NCI-H187 (cell line): ENCODE measurements at regions not wholly inside any gene's neighbourhood (a gene's known extent, or its start where the extent isn't known, plus 50 kb on each side); places are given as distances from the start of the nearest gene placed in this dataset.

Experiments
- DNase-seq, 2 experiments: peaks; one replicate each; lab custom pipeline; 2025; lab: John Stamatoyannopoulos, UW

- DNase-seq = no peak
These were observed 348.9 kb upstream of the ISL1 start for GRCh38 chr5:51034222-51034901.

GRCh38 chr5:51039424-51040329 is 343.6 kb upstream of the ISL1 start:
- no peak for DNase-seq

- DNase-seq = peak in 1 of 2 experiments; percentile 17
These were observed 339.5 kb upstream of the ISL1 start for GRCh38 chr5:51043745-51044144.

- no peak for DNase-seq
These were observed 335.9 kb upstream of the ISL1 start for GRCh38 chr5:51047369-51047768.

- DNase-seq = no peak
These were observed 329.9 kb upstream of the ISL1 start for GRCh38 chr5:51053361-51053760.

GRCh38 chr5:51060953-51061352 is 322.3 kb upstream of the ISL1 start:
- no peak for DNase-seq

- no peak for DNase-seq
These were observed 310.3 kb upstream of the ISL1 start for GRCh38 chr5:51072937-51073336.

- no peak for DNase-seq
These were observed 300.5 kb upstream of the ISL1 start for GRCh38 chr5:51082741-51083140.

- DNase-seq = no peak
These were observed 291.4 kb upstream of the ISL1 start for GRCh38 chr5:51091816-51092215.

- no peak for DNase-seq
These were observed 287.8 kb upstream of the ISL1 start for GRCh38 chr5:51095486-51095885.

- DNase-seq = no peak
These were observed 286.4 kb upstream of the ISL1 start for GRCh38 chr5:51096859-51097258.

- DNase-seq = no peak
These were observed 283.9 kb upstream of the ISL1 start for GRCh38 chr5:51099173-51099853.

- DNase-seq = no peak
These were observed 278.7 kb upstream of the ISL1 start for GRCh38 chr5:51104556-51104955.

- no peak for DNase-seq
These were observed 273.4 kb upstream of the ISL1 start for GRCh38 chr5:51109786-51110410.

- no peak for DNase-seq
These were observed 252.0 kb upstream of the ISL1 start for GRCh38 chr5:51131266-51131665.

- no peak for DNase-seq
These were observed 245.1 kb upstream of the ISL1 start for GRCh38 chr5:51138164-51138563.

GRCh38 chr5:51148437-51148836 is 234.8 kb upstream of the ISL1 start:
- no peak for DNase-seq

- no peak for DNase-seq
These were observed 227.0 kb upstream of the ISL1 start for GRCh38 chr5:51156222-51156621.

GRCh38 chr5:51156838-51157237 is 226.4 kb upstream of the ISL1 start:
- no peak for DNase-seq

- DNase-seq = no peak
These were observed 224.1 kb upstream of the ISL1 start for GRCh38 chr5:51159164-51159563.

- DNase-seq = no peak
These were observed 223.6 kb upstream of the ISL1 start for GRCh38 chr5:51159606-51160005.

GRCh38 chr5:51162245-51162644 is 221.0 kb upstream of the ISL1 start:
- DNase-seq = no peak
